HCT116 (cell line): ENCODE measurements at regions not wholly inside any gene's neighbourhood (a gene's known extent, or its start where the extent isn't known, plus 50 kb on each side); places are given as distances from the start of the nearest gene placed in this dataset.

Experiments
- ATAC-seq: fragments of 200-7000 bp; cut with Tn5 transposase; 2 replicates; pipeline ENCODE4 v1.9.1; 2020; ENCODE audit warnings: mild to moderate bottlenecking, moderate library complexity
- BruUV-seq: library from RNA; stranded (reverse); fragments of 400-500 nt; replicated peaks from 2 replicates; lab custom pipeline; 2021; lab: Mats Ljungman, UMichigan
- CTCF ChIA-PET: fragments of 300-600 bp; sonication (Branson Sonifier 250); formaldehyde crosslinking; loops from one replicate; lab custom pipeline; 2021; ENCODE audit warnings: antibody characterized with exemption; lab: Charles Lee
- POLR2A ChIA-PET: fragments of 300-600, 350-600 bp; sonication (Branson Sonifier 250); formaldehyde crosslinking; loops from one replicate; lab custom pipeline; 2021; ENCODE audit warnings: antibody characterized with exemption; lab: Charles Lee
- RAD21 ChIA-PET, 2 experiments: fragments of 300-600 bp; sonication (Branson Sonifier 250); formaldehyde crosslinking; loops; one replicate each; lab custom pipeline; 2023; ENCODE audit warnings: low total read pairs in 2 of 2; ENCODE audit not compliant: uncharacterized antibody in 2 of 2, unreplicated experiment in 2 of 2, low non-redundant PET in 1 of 2; lab: Charles Lee
- DNase-seq: peaks from one replicate; pipeline ENCODE4 v3.0.0-alpha.2; 2010; ENCODE audit warnings: low read depth, low spot score
- H2AFZ ChIP-seq: fragments of 200-600 bp; shearing (Covaris generic), sonication (generic); 2 replicates; pipeline ENCODE4 v1.6.1; 2017; ENCODE audit warnings: low read depth, mixed run types, mixed read lengths, antibody characterized with exemption, low read length; ENCODE audit not compliant: poor library complexity, severe bottlenecking
- H3K27ac ChIP-seq: 2 replicates; pipeline ENCODE4 v1.5.1; 2012; ENCODE audit warnings: low read depth, low read length
- H3K27me3 ChIP-seq: fragments of 200-600 bp; sonication (generic); 2 replicates; pipeline ENCODE4 v1.6.1; 2016; ENCODE audit warnings: mixed run types, low read length, mixed read lengths; ENCODE audit not compliant: insufficient read depth
- H3K36me3 ChIP-seq, 2 experiments: fragments of 200-500 bp in 1 of 2; fragments of 200-600 bp in 1 of 2; sonication (Bioruptor generic) in 1 of 2; sonication (generic) in 1 of 2; 2 replicates each; pipeline versions ENCODE4 v1.5.1 to v1.6.1; 2014 to 2016; ENCODE audit warnings: low read length in 2 of 2, inconsistent platforms in 1 of 2, mixed read lengths in 1 of 2, mixed run types in 1 of 2; ENCODE audit not compliant: insufficient read depth in 2 of 2, control insufficient read depth in 1 of 2
- H3K4me1 ChIP-seq, 2 experiments: fragments of 200-600 bp in 1 of 2; sonication (generic) in 1 of 2; 2 replicates each; pipeline versions ENCODE4 v1.5.1 to v1.6.1; 2012 to 2017; ENCODE audit warnings: low read length in 2 of 2, inconsistent platforms in 1 of 2, mild to moderate bottlenecking in 1 of 2, mixed read lengths in 1 of 2, mixed run types in 1 of 2, moderate library complexity in 1 of 2; ENCODE audit not compliant: insufficient read depth in 2 of 2, control insufficient read depth in 1 of 2
- H3K4me2 ChIP-seq: fragments of 200-600 bp; sonication (generic); 2 replicates; pipeline ENCODE4 v1.6.1; 2017; ENCODE audit warnings: mixed run types, low read length, mixed read lengths
- H3K4me3 ChIP-seq, 2 experiments: fragments of 200-600 bp in 1 of 2; sonication (generic) in 1 of 2; replicated peaks in 1 of 2; 2 replicates each; pipeline ENCODE4 v1.5.1; 2011 to 2016; ENCODE audit warnings: low read length in 2 of 2, control low read depth in 1 of 2, low read depth in 1 of 2, mild to moderate bottlenecking in 1 of 2, mixed read lengths in 1 of 2, mixed run types in 1 of 2
- H3K79me2 ChIP-seq: fragments of 200-600 bp; sonication (generic); 2 replicates; pipeline ENCODE4 v1.6.1; 2017; ENCODE audit warnings: mild to moderate bottlenecking, mixed run types, low read length, moderate library complexity, mixed read lengths; ENCODE audit not compliant: insufficient read depth
- H3K9ac ChIP-seq: fragments of 200-600 bp; sonication (generic); 2 replicates; pipeline ENCODE4 v1.6.1; 2016; ENCODE audit warnings: low read length, mixed read lengths
- H3K9me2 ChIP-seq: fragments of 200-600 bp; sonication (generic), shearing (Covaris generic); 2 replicates; pipeline ENCODE4 v1.6.1; 2017; ENCODE audit warnings: mixed run types, mild to moderate bottlenecking, moderate library complexity; ENCODE audit not compliant: insufficient read depth
- H3K9me3 ChIP-seq, 2 experiments: fragments of 200-500 bp in 1 of 2; fragments of 200-600 bp in 1 of 2; sonication (Bioruptor generic) in 1 of 2; sonication (generic) in 1 of 2; 2 replicates each; pipeline ENCODE4 v1.6.1; 2014 to 2017; ENCODE audit warnings: low read length in 2 of 2, mixed read lengths in 2 of 2, inconsistent platforms in 1 of 2, low read depth in 1 of 2, mild to moderate bottlenecking in 1 of 2, mixed run types in 1 of 2, moderate library complexity in 1 of 2; ENCODE audit not compliant: control insufficient read depth in 1 of 2, insufficient read depth in 1 of 2
- H4K20me1 ChIP-seq: fragments of 200-600 bp; sonication (generic), shearing (Covaris generic); 2 replicates; pipeline ENCODE4 v1.6.1; 2017; ENCODE audit warnings: mixed run types, mild to moderate bottlenecking, moderate library complexity; ENCODE audit not compliant: insufficient read depth
- ATF3 ChIP-seq: IDR thresholded peaks from 2 replicates; pipeline ENCODE4 v1.6.1; 2012
- CEBPB ChIP-seq: IDR thresholded peaks from 2 replicates; pipeline ENCODE4 v1.6.1; 2012; ENCODE audit warnings: low read depth
- CTCF ChIP-seq, 3 experiments: fragments of 200-600 bp in 1 of 3; sonication (generic) in 1 of 3; IDR thresholded peaks in 2 of 3; conservative IDR thresholded peaks in 1 of 3; 2 replicates each; pipeline ENCODE4 v1.5.1; 2012 to 2017; ENCODE audit warnings: low read depth in 2 of 3, low read length in 2 of 3, antibody characterized with exemption in 1 of 3, borderline replicate concordance in 1 of 3, control low read depth in 1 of 3, mild to moderate bottlenecking in 1 of 3, mixed read lengths in 1 of 3, mixed run types in 1 of 3, moderate library complexity in 1 of 3; ENCODE audit not compliant: insufficient read depth in 1 of 3
- EGR1 ChIP-seq: IDR thresholded peaks from 2 replicates; pipeline ENCODE4 v1.6.1; 2012; ENCODE audit warnings: low read depth
- EZH2 ChIP-seq: fragments of 200-600 bp; sonication (generic); IDR thresholded peaks from 2 replicates; pipeline ENCODE4 v1.6.1; 2017; ENCODE audit warnings: antibody characterized with exemption, mixed run types
- EZH2phosphoT487 ChIP-seq: fragments of 200-600 bp; IDR thresholded peaks from 2 replicates; pipeline ENCODE4 v1.6.1; 2018; ENCODE audit warnings: antibody characterized with exemption, borderline replicate concordance
- JUND ChIP-seq: IDR thresholded peaks from 2 replicates; pipeline ENCODE4 v1.6.1; 2012
- MAX ChIP-seq: IDR thresholded peaks from 2 replicates; pipeline ENCODE4 v1.6.1; 2012
- POLR2A ChIP-seq: IDR thresholded peaks from 2 replicates; pipeline ENCODE4 v1.7.0; 2011; ENCODE audit warnings: borderline replicate concordance; ENCODE audit not compliant: insufficient read depth, insufficient read length; ENCODE audit errors: extremely low read depth
- RAD21 ChIP-seq: IDR thresholded peaks from 2 replicates; pipeline ENCODE4 v1.6.1; 2012; ENCODE audit warnings: low read depth, mild to moderate bottlenecking
- SIN3A ChIP-seq: IDR thresholded peaks from 2 replicates; pipeline ENCODE4 v1.6.1; 2012; ENCODE audit warnings: low read depth
- SRF ChIP-seq: IDR thresholded peaks from 2 replicates; pipeline ENCODE4 v1.6.1; 2012; ENCODE audit warnings: low read depth
- TCF7L2 ChIP-seq: IDR thresholded peaks from 2 replicates; pipeline ENCODE4 v1.7.0; 2011; ENCODE audit warnings: borderline replicate concordance, inconsistent platforms; ENCODE audit not compliant: insufficient read depth, insufficient read length; ENCODE audit errors: extremely low read depth
- ZFX ChIP-seq: fragments of 450-650 bp; IDR thresholded peaks from 2 replicates; pipeline ENCODE4 v1.6.1; 2017
- intact Hi-C: fragments of 100-400 bp; cut with micrococcal nuclease; formaldehyde crosslinking; loops from 2 replicates; pipeline ENCODE4 v1.10.0; 2022
- TF ChIP-seq, protein P1 (sequence below): IDR thresholded peaks from 2 replicates; pipeline ENCODE4 v1.6.1; 2011; ENCODE audit warnings: mild to moderate bottlenecking, low read length, moderate library complexity; ENCODE audit not compliant: insufficient replicate concordance; ENCODE audit errors: extremely low read depth

GRCh38 chr15:69713726-69714559, 261.3 kb downstream of the RPLP1 start:
- no peak for TF ChIP-seq ZFX
- no peak for TF ChIP-seq TCF7L2
- TF ChIP-seq RAD21, result no peak
- no peak for TF ChIP-seq EZH2phosphoT487
- Histone ChIP-seq H3K79me2 (no peaks in the 10 kb centered on the region), H3K9me3 (no peaks in the 10 kb centered on the region), H3K9ac (no peak overlapping the region), H3K36me3 (no peaks in the 10 kb centered on the region), H3K27me3 (peaks cover 5% of the 10 kb centered on the region; the same call in 1 of the 2 replicates), H3K4me2 (no peak overlapping the region), H3K9me2 (no peaks in the 10 kb centered on the region), H4K20me1 (no peaks in the 10 kb centered on the region), H3K4me1 (no peaks in the 10 kb centered on the region), H2AFZ (no peak overlapping the region), H3K27ac (no peak overlapping the region), H3K4me3 (no peak overlapping the region)
- intact Hi-C loops, result no loop called here
- DNase-seq (no peak), ATAC-seq (no peak)
- CTCF ChIA-PET, result no interaction called here
- RAD21 ChIA-PET, result no interaction called here
- POLR2A ChIA-PET, result no interaction called here
- no TSS peak for BruUV-seq

- Histone ChIP-seq H3K4me2 (no peak overlapping the region), H4K20me1 (no peaks in the 10 kb centered on the region), H3K36me3 (no peaks in the 10 kb centered on the region), H3K9me2 (no peaks in the 10 kb centered on the region), H2AFZ (no peak overlapping the region), H3K27ac (no peak overlapping the region), H3K79me2 (no peaks in the 10 kb centered on the region), H3K27me3 (peaks cover 5% of the 10 kb centered on the region; the same call in 1 of the 2 replicates), H3K9me3 (no peaks in the 10 kb centered on the region), H3K4me1 (no peaks in the 10 kb centered on the region), H3K9ac (no peak overlapping the region), H3K4me3 (no peak overlapping the region)
- DNase-seq (no peak), ATAC-seq (no peak)
- BruUV-seq, result no TSS peak
- intact Hi-C loops, result no loop called here
- CTCF ChIA-PET, result no interaction called here
- RAD21 ChIA-PET, result no interaction called here
- POLR2A ChIA-PET, result no interaction called here
- TF ChIP-seq SIN3A, result no peak
- no peak for TF ChIP-seq ZFX
- TF ChIP-seq, protein P1, sequence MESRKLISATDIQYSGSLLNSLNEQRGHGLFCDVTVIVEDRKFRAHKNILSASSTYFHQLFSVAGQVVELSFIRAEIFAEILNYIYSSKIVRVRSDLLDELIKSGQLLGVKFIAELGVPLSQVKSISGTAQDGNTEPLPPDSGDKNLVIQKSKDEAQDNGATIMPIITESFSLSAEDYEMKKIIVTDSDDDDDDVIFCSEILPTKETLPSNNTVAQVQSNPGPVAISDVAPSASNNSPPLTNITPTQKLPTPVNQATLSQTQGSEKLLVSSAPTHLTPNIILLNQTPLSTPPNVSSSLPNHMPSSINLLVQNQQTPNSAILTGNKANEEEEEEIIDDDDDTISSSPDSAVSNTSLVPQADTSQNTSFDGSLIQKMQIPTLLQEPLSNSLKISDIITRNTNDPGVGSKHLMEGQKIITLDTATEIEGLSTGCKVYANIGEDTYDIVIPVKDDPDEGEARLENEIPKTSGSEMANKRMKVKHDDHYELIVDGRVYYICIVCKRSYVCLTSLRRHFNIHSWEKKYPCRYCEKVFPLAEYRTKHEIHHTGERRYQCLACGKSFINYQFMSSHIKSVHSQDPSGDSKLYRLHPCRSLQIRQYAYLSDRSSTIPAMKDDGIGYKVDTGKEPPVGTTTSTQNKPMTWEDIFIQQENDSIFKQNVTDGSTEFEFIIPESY, result no peak
- no peak for TF ChIP-seq RAD21
- TF ChIP-seq ATF3, result no peak
- no peak for TF ChIP-seq SRF
- TF ChIP-seq CEBPB, result no peak
- no peak for TF ChIP-seq MAX
- TF ChIP-seq POLR2A, result no peak
- TF ChIP-seq EZH2, result no peak
- TF ChIP-seq EGR1, result no peak
- no peak for TF ChIP-seq EZH2phosphoT487
- no peak for TF ChIP-seq JUND
- TF ChIP-seq CTCF (IDR thresholded peaks at IDR 0.05 in 2 of 3, conservative IDR thresholded peaks at IDR 0.05 in 1 of 3; ENCODE audit: borderline replicate concordance in 1 of 3, insufficient read depth in 1 of 3, low read depth in 2 of 3, low read length in 2 of 3), result no peak
Measured at GRCh38 chr15:69715210-69715609, 262.6 kb downstream of the RPLP1 start.
